MCF 10A (cell line): ENCODE measurements at regions not wholly inside any gene's neighbourhood (a gene's known extent, or its start where the extent isn't known, plus 50 kb on each side); places are given as distances from the start of the nearest gene placed in this dataset.
"Not testable (repeated sequence)": the region's sequence is repeated elsewhere in the genome, so short reads cannot be mapped to it uniquely, and the experiment has no call there.

ENCODE experiments used
- BruUV-seq: library from RNA; stranded (reverse); fragments of 400-500 nt; replicated peaks from 2 replicates; lab custom pipeline; 2021; lab: Mats Ljungman, UMichigan
- CTCF ChIA-PET: fragments of 300-600 bp; sonication (Branson Sonifier 250); formaldehyde crosslinking; extraction: SDS; loops from one replicate; lab custom pipeline; 2021; ENCODE audit warnings: antibody characterized with exemption, inconsistent platforms; lab: Yijun Ruan, JAX
- POLR2A ChIA-PET: fragments of 300-600, 350-650 bp; sonication (Branson Sonifier 250); formaldehyde crosslinking; extraction: SDS; loops from one replicate; lab custom pipeline; 2020; ENCODE audit warnings: antibody characterized with exemption, inconsistent platforms; lab: Yijun Ruan, JAX
- DNase-seq: peaks from one replicate; pipeline ENCODE4 v3.0.0-alpha.2; 2018; ENCODE audit not compliant: unreplicated experiment
- H3K27ac Mint-ChIP-seq: one replicate; pipeline ENCODE4 v1.8.0; 2022; ENCODE audit warnings: mild to moderate bottlenecking, low read depth, mixed read lengths; ENCODE audit not compliant: unreplicated experiment
- H3K27me3 Mint-ChIP-seq: one replicate; pipeline ENCODE4 v1.8.0; 2022; ENCODE audit warnings: mixed read lengths; ENCODE audit not compliant: insufficient read depth, unreplicated experiment
- H3K36me3 Mint-ChIP-seq: one replicate; pipeline ENCODE4 v1.8.0; 2022; ENCODE audit warnings: mild to moderate bottlenecking, moderate library complexity, mixed read lengths; ENCODE audit not compliant: insufficient read depth, unreplicated experiment
- H3K4me1 Mint-ChIP-seq: one replicate; pipeline ENCODE4 v1.8.0; 2022; ENCODE audit warnings: mixed read lengths; ENCODE audit not compliant: insufficient read depth, unreplicated experiment
- H3K4me3 Mint-ChIP-seq: one replicate; pipeline ENCODE4 v1.8.0; 2022; ENCODE audit warnings: mild to moderate bottlenecking, moderate library complexity, mixed read lengths; ENCODE audit not compliant: unreplicated experiment
- H3K9me3 Mint-ChIP-seq: one replicate; pipeline ENCODE4 v1.8.0; 2022; ENCODE audit warnings: mixed read lengths; ENCODE audit not compliant: unreplicated experiment
- CTCF ChIP-seq: fragments of 200-600 bp; IDR thresholded peaks from one replicate; pipeline ENCODE4 v1.8.0; 2022; ENCODE audit warnings: antibody characterized with exemption, mild to moderate bottlenecking; ENCODE audit not compliant: unreplicated experiment
- intact Hi-C: fragments of 100-400 bp; cut with micrococcal nuclease; formaldehyde crosslinking; loops from 2 replicates; pipeline ENCODE4 v1.14.1; 2022

- Mint-ChIP-seq H3K27ac (no peak overlapping the region), H3K27me3 (no peaks in the 10 kb centered on the region), H3K36me3 (no peaks in the 10 kb centered on the region), H3K4me3 (no peak overlapping the region), H3K4me1 (no peaks in the 10 kb centered on the region), H3K9me3 (no peaks in the 10 kb centered on the region)
- intact Hi-C loops: no loop called here
- POLR2A ChIA-PET: no interaction called here
- CTCF ChIA-PET: no interaction called here
- DNase-seq: no peak
- TF ChIP-seq CTCF: no peak
- no TSS peak for BruUV-seq
Measured at GRCh38 chr1:73310797-73311381, 887.1 kb downstream of the LRRIQ3 start.

- BruUV-seq: no TSS peak
- intact Hi-C loops: no loop called here
- H3K4me3 Mint-ChIP-seq: no peak overlapping the region
- CTCF ChIA-PET: no interaction called here
- no peaks in the 10 kb centered on the region for H3K36me3 Mint-ChIP-seq
- no peaks in the 10 kb centered on the region for H3K4me1 Mint-ChIP-seq
- no peaks in the 10 kb centered on the region for H3K27me3 Mint-ChIP-seq
- no peak for DNase-seq
- H3K27ac Mint-ChIP-seq: no peak overlapping the region
- no peaks in the 10 kb centered on the region for H3K9me3 Mint-ChIP-seq
- POLR2A ChIA-PET: no interaction called here
- no peak for TF ChIP-seq CTCF
Measured at GRCh38 chr1:73306899-73307555, 890.9 kb downstream of the LRRIQ3 start.

- POLR2A ChIA-PET: no interaction called here
- no TSS peak for BruUV-seq
- H3K4me1 Mint-ChIP-seq: no peaks in the 10 kb centered on the region
- H3K27ac Mint-ChIP-seq: no peak overlapping the region
- no peak for TF ChIP-seq CTCF
- H3K9me3 Mint-ChIP-seq: peaks cover 6% of the 10 kb centered on the region
- H3K27me3 Mint-ChIP-seq: no peaks in the 10 kb centered on the region
- H3K36me3 Mint-ChIP-seq: no peaks in the 10 kb centered on the region
- intact Hi-C loops: no loop called here
- DNase-seq: no peak
- no peak overlapping the region for H3K4me3 Mint-ChIP-seq
- CTCF ChIA-PET: no interaction called here
Measured at GRCh38 chr1:73273886-73274285, 924.1 kb downstream of the LRRIQ3 start.

GRCh38 chr1:73245196-73245595 is 952.8 kb downstream of the LRRIQ3 start:
- H3K4me3 Mint-ChIP-seq, H3K4me1 Mint-ChIP-seq, CTCF ChIA-PET, DNase-seq, H3K36me3 Mint-ChIP-seq, POLR2A ChIA-PET, BruUV-seq, H3K27me3 Mint-ChIP-seq, H3K27ac Mint-ChIP-seq, intact Hi-C loops: not testable (repeated sequence)
- peaks cover 12% of the 10 kb centered on the region for H3K9me3 Mint-ChIP-seq
